ENCODE measurements at regions not wholly inside any gene's neighbourhood (a gene's known extent, or its start where the extent isn't known, plus 50 kb on each side); places are given as distances from the start of the nearest gene placed in this dataset.
"Not testable (repeated sequence)": the region's sequence is repeated elsewhere in the genome, so short reads cannot be mapped to it uniquely, and the experiment has no call there.

DNA sequence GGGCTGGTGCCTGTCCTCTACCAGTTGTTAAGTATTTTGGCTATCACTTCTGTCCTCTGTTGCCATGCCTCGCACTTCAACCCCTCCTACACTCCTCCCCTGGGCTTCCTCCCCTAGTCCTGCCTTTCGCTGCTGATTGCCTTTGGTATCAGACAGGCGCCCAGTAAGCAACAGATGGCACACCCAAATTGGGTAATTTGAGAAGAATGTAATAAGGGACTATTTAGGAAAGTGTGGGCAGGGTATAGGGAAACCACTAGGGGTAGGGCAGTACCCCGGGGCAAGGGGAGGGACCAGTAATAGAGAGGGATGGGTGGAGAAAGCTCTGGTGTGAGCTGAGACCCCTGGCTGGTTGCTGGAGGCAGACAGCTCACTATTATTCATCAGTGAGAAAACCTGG, 172.7 kb upstream of the USP9X start:
- DNase-seq (no peak), ATAC-seq (ENCODE audit: low FRiP score) (no peak)
- intact Hi-C loops (cut with DNase I), result no loop called here
- Histone ChIP-seq H3K27ac (ENCODE audit: low read depth in 1 of 2, low read length in 2 of 2) (no peak overlapping the region), H3K9me3 (ENCODE audit: control insufficient read depth, low read length) (no peaks in the 10 kb centered on the region), H3K27me3 (ENCODE audit: control insufficient read depth in 1 of 2, insufficient read depth in 2 of 2, low read length in 1 of 2) (no peaks in the 10 kb centered on the region), H3K4me1 (ENCODE audit: control insufficient read depth in 1 of 2, insufficient read depth in 2 of 2, low read length in 2 of 2) (no peaks in the 10 kb centered on the region), H3K36me3 (ENCODE audit: control insufficient read depth in 1 of 2, insufficient read depth in 2 of 2, low read length in 1 of 2) (no peaks in the 10 kb centered on the region), H3K4me3 (ENCODE audit: low read length in 2 of 2) (no peak overlapping the region)
- WGBS, 2 donors, result 75 to 84% methylated on average over 4 of the region's 4 CpGs

DNA sequence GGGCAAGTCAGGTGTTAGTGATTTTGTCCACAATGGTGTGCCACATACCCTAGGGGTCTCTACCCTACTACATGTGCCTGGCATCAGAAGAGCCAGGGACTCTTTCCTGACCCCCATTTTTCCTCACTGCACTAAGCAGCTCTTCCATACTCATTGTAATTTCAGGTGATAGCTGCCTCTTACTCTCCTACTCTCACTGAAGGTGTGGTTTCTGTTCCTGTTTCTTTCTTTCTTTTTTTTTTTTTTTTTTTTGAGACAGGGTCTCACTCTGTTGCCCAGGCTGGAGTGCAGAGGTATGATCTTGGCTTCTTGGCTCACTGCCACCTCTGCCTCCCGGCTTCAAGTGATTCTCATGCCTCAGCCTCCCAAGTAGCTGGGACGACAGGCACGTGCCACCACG, 164.9 kb upstream of the USP9X start:
- WGBS, 2 donors, result 93 to 94% methylated on average over 4 of the region's 4 CpGs
- intact Hi-C loops (cut with DNase I), result no loop called here

DNA sequence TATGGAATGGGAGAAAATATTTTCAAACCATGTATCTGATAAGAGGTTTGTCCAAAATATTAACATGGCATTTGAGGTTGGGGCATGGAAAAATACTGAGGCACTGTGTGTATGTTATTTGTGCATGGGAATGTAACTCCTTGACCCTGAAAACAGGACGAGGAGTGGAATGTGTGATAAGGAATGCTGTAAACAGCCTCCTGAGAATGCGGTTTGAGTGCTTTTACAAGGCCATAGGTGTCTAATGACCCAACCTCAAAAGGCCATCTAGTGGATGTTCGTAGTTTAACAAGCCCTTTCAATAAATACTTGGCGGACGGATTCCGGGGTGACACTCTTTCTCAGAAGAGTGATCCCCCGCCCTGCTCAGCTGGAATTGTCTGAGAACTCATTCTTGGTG, 162.9 kb upstream of the USP9X start:
- no peaks in the 10 kb centered on the region for H3K36me3 ChIP-seq (ENCODE audit: control insufficient read depth in 1 of 2, insufficient read depth in 2 of 2, low read length in 1 of 2)
- DNase-seq, result no peak
- no peaks in the 10 kb centered on the region for H3K4me1 ChIP-seq (ENCODE audit: control insufficient read depth in 1 of 2, insufficient read depth in 2 of 2, low read length in 2 of 2)
- ATAC-seq (ENCODE audit: low FRiP score), result no peak
- 29 to 50% methylated on average over 7 of the region's 7 CpGs for WGBS, 2 donors
- no peak overlapping the region for H3K27ac ChIP-seq (ENCODE audit: low read depth in 1 of 2, low read length in 2 of 2)
- intact Hi-C loops (cut with DNase I), result no loop called here
- H3K9me3 ChIP-seq (ENCODE audit: control insufficient read depth, low read length), result no peaks in the 10 kb centered on the region
- H3K4me3 ChIP-seq (ENCODE audit: low read length in 2 of 2), result no peak overlapping the region
- no peaks in the 10 kb centered on the region for H3K27me3 ChIP-seq (ENCODE audit: control insufficient read depth in 1 of 2, insufficient read depth in 2 of 2, low read length in 1 of 2)

More for the DNA sequence above, 164.9 kb upstream of the USP9X start:
- no peaks in the 10 kb centered on the region for H3K4me1 ChIP-seq (ENCODE audit: control insufficient read depth in 1 of 2, insufficient read depth in 2 of 2, low read length in 2 of 2)
- DNase-seq (no peak), ATAC-seq (ENCODE audit: low FRiP score) (no peak)
- H3K27ac ChIP-seq (ENCODE audit: low read depth in 1 of 2, low read length in 2 of 2), result no peak overlapping the region
- H3K36me3 ChIP-seq (ENCODE audit: control insufficient read depth in 1 of 2, insufficient read depth in 2 of 2, low read length in 1 of 2), result no peaks in the 10 kb centered on the region
- H3K4me3 ChIP-seq (ENCODE audit: low read length in 2 of 2), result no peak overlapping the region
- no peaks in the 10 kb centered on the region for H3K27me3 ChIP-seq (ENCODE audit: control insufficient read depth in 1 of 2, insufficient read depth in 2 of 2, low read length in 1 of 2)
- H3K9me3 ChIP-seq (ENCODE audit: control insufficient read depth, low read length), result no peaks in the 10 kb centered on the region

DNA sequence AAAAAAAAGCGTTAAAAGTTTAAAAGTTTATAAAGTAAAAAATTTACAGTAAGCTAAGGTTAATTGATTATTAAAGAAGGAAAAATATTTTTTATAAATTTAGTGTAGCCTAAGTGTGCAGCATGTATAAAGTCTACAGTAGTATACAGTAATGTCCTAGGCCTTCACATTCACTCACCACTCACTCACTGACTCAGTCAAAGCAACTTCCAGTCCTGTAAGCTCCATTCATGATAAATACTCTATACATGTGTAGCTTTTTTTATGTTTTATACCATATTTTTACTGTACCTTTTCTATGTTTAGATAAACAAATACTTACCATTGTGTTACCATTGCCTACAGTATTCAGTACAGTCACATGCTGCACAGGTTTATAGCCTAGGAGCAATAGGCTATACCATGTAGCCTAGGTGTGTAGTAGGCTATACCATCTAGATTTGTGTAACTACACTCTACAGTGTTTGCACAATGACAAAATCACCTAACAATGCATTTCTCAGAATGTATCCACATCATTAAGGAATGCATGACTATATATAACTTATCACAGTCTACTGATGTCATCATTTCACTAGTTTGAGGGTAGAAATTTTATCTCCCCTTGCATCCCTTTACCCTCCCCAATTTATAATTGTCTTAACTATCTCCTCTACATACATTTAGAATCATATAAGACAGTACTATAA, 158.4 kb upstream of the USP9X start:
- H3K4me1 ChIP-seq (ENCODE audit: control insufficient read depth in 1 of 2, insufficient read depth in 2 of 2, low read length in 2 of 2); DNase-seq; H3K27me3 ChIP-seq (ENCODE audit: control insufficient read depth in 1 of 2, insufficient read depth in 2 of 2, low read length in 1 of 2); H3K36me3 ChIP-seq (ENCODE audit: control insufficient read depth in 1 of 2, insufficient read depth in 2 of 2, low read length in 1 of 2); H3K27ac ChIP-seq (ENCODE audit: low read depth in 1 of 2, low read length in 2 of 2); ATAC-seq (ENCODE audit: low FRiP score); intact Hi-C loops (cut with DNase I); H3K9me3 ChIP-seq (ENCODE audit: control insufficient read depth, low read length); H3K4me3 ChIP-seq (ENCODE audit: low read length in 2 of 2): not testable (repeated sequence)
- 94 to 96% methylated on average over 1 of the region's 1 CpG for WGBS, 2 donors

DNA sequence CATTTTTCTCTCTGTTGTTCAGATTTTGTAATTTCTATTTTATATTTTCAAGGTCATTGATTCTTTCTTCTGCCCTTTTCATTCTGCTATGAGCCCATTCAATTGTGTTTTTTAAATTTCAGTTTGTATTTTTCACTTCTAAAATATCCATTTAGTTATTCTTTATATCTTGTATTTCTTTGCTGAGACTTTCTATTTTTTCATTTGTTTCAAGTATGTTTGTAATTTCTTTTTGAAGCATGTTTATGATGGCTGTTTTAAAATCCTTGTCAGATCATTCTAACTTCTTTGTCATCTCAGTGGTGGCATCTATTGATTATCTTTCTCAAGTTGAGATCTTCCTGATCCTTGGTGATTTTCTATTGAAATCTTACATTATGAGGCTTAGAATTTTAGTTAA, 157.2 kb upstream of the USP9X start:
- Histone ChIP-seq H3K36me3 (ENCODE audit: control insufficient read depth in 1 of 2, insufficient read depth in 2 of 2, low read length in 1 of 2) (no peaks in the 10 kb centered on the region), H3K4me1 (ENCODE audit: control insufficient read depth in 1 of 2, insufficient read depth in 2 of 2, low read length in 2 of 2) (no peaks in the 10 kb centered on the region), H3K4me3 (ENCODE audit: low read length in 2 of 2) (no peak overlapping the region), H3K27ac (ENCODE audit: low read depth in 1 of 2, low read length in 2 of 2) (no peak overlapping the region), H3K27me3 (ENCODE audit: control insufficient read depth in 1 of 2, insufficient read depth in 2 of 2, low read length in 1 of 2) (no peaks in the 10 kb centered on the region), H3K9me3 (ENCODE audit: control insufficient read depth, low read length) (no peaks in the 10 kb centered on the region)
- ATAC-seq (ENCODE audit: low FRiP score), result no peak
- intact Hi-C loops (cut with DNase I), result no loop called here
- DNase-seq, result no peak

DNA sequence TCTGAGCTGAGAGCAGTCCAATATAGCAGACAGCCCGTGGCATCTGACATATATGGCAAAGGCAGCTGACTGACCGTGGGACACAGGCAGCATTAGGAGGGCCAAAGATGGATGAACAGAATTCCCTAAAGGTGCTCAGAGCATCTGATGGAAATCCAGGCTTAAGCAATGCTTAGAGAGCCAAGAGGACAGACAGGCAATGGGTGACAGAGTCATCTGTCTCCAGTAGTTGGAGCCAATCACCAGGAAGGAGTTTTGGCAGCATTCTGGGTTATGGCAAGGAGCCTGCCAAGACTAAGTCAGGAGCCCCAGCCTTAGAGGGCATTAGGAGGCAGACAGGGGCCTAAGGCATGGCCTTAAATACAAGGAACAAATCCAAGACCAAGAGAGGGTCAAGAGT, 153.3 kb upstream of the USP9X start:
- no peaks in the 10 kb centered on the region for H3K4me1 ChIP-seq (ENCODE audit: control insufficient read depth in 1 of 2, insufficient read depth in 2 of 2, low read length in 2 of 2)
- H3K27ac ChIP-seq (ENCODE audit: low read depth in 1 of 2, low read length in 2 of 2), result no peak overlapping the region
- ATAC-seq (ENCODE audit: low FRiP score) (peak; percentile 17), DNase-seq (no peak)
- 56 to 63% methylated on average over 2 of the region's 2 CpGs for WGBS, 2 donors
- intact Hi-C loops (cut with DNase I), result no loop called here
- H3K9me3 ChIP-seq (ENCODE audit: control insufficient read depth, low read length), result no peaks in the 10 kb centered on the region
- no peaks in the 10 kb centered on the region for H3K27me3 ChIP-seq (ENCODE audit: control insufficient read depth in 1 of 2, insufficient read depth in 2 of 2, low read length in 1 of 2)
- no peak overlapping the region for H3K4me3 ChIP-seq (ENCODE audit: low read length in 2 of 2)
- H3K36me3 ChIP-seq (ENCODE audit: control insufficient read depth in 1 of 2, insufficient read depth in 2 of 2, low read length in 1 of 2), result no peaks in the 10 kb centered on the region

DNA sequence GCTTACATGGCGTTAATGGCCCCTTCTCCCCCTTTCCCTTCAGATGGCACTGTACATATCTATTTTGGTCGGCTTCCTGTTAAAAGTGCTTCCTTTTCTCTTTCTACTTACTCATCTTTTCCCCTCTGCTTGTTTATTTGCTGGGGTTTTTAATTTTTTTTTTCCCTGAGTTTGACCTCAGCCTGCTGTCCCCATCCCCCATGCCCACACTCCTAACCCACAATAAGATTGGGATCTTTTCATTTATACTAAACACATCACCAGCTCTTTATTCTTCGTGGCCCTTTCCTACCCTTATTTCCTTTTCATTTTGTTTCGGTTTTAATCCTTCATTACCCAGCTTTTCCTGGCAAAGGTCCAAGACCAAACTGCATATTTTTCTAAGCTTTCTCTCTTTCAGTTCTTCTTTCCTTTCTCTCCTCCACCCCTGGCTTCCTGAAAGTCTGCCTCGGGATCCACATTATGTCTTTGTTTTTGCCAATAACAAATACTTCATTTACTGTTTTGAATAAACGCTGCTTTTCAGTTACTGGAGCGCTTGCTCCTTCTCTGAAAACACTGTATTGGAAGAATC, 152.0 kb upstream of the USP9X start:
- 15 to 33% methylated on average over 7 of the region's 7 CpGs for WGBS, 2 donors
- ATAC-seq (ENCODE audit: low FRiP score) (no peak), DNase-seq (no peak)
- intact Hi-C loops (cut with DNase I), result no loop called here
- Histone ChIP-seq H3K4me1 (ENCODE audit: control insufficient read depth in 1 of 2, insufficient read depth in 2 of 2, low read length in 2 of 2) (no peaks in the 10 kb centered on the region), H3K27ac (ENCODE audit: low read depth in 1 of 2, low read length in 2 of 2) (no peak overlapping the region), H3K36me3 (ENCODE audit: control insufficient read depth in 1 of 2, insufficient read depth in 2 of 2, low read length in 1 of 2) (no peaks in the 10 kb centered on the region), H3K27me3 (ENCODE audit: control insufficient read depth in 1 of 2, insufficient read depth in 2 of 2, low read length in 1 of 2) (no peaks in the 10 kb centered on the region), H3K4me3 (ENCODE audit: low read length in 2 of 2) (peak overlapping the region; percentile 5 to 59), H3K9me3 (ENCODE audit: control insufficient read depth, low read length) (no peaks in the 10 kb centered on the region)

DNA sequence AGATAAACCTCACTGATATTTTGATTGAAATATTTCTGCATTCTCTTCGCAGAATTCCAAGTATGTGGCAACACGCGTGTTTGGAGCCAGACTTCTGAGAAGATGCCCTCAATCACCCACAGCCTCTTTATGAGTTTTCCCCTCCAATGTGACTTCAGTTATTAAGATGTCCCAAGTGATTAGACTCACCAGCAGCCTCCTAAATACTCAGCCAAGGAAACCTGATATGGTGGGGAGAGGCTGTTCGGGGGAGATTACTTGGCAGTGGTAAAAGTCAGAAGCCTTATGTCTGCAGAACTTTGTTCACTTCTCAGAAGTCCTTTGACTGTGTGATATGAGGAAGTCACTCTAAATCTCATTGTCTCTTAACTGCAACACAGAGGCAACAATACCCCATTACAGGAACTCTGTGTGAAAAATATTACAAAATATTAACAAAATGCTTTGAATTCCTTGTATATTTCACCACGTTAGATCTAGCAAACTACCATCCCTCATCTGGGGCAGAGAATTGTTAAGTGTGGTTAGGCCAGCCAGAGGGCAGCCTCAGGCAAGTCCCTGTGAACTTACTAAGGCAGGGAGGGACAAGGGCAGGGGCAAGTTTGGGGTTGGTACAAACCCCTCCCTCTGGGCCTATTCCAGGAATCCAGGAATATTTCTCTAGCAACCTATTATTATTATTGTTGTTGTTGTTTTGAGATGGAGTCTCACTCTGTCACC, 151.4 kb upstream of the USP9X start:
- no peak overlapping the region for H3K27ac ChIP-seq (ENCODE audit: low read depth in 1 of 2, low read length in 2 of 2)
- peak; percentile 53 for ATAC-seq (ENCODE audit: low FRiP score)
- no peak for DNase-seq
- H3K27me3 ChIP-seq (ENCODE audit: control insufficient read depth in 1 of 2, insufficient read depth in 2 of 2, low read length in 1 of 2), result no peaks in the 10 kb centered on the region
- 0 to 27% methylated on average over 5 of the region's 5 CpGs for WGBS, 2 donors
- intact Hi-C loops (cut with DNase I), result no loop called here
- H3K9me3 ChIP-seq (ENCODE audit: control insufficient read depth, low read length), result no peaks in the 10 kb centered on the region
- H3K4me3 ChIP-seq (ENCODE audit: low read length in 2 of 2), result peak overlapping the region; percentile 5 to 59
- no peaks in the 10 kb centered on the region for H3K4me1 ChIP-seq (ENCODE audit: control insufficient read depth in 1 of 2, insufficient read depth in 2 of 2, low read length in 2 of 2)
- H3K36me3 ChIP-seq (ENCODE audit: control insufficient read depth in 1 of 2, insufficient read depth in 2 of 2, low read length in 1 of 2), result no peaks in the 10 kb centered on the region

DNA sequence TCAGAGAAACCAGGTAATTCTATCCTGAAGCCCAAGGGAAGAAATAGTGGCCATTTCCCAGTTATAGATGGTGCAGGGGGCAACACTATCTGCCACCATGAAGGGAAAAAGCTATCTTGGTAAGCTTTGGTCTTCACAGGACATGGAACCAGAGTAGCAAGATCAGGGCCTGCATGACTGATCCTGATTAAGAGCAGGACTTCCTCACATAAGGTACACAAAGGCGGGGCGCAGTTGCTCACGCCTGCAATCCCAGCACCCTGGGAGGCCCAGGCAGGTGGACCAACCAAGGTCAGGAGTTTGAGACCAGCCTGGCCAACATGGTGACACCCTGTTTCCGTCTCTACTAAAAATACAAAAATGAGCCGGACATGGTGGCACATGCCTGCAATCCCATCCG, 148.4 kb upstream of the USP9X start:
- Histone ChIP-seq H3K36me3 (ENCODE audit: control insufficient read depth in 1 of 2, insufficient read depth in 2 of 2, low read length in 1 of 2) (no peaks in the 10 kb centered on the region), H3K27me3 (ENCODE audit: control insufficient read depth in 1 of 2, insufficient read depth in 2 of 2, low read length in 1 of 2) (no peaks in the 10 kb centered on the region), H3K4me1 (ENCODE audit: control insufficient read depth in 1 of 2, insufficient read depth in 2 of 2, low read length in 2 of 2) (no peaks in the 10 kb centered on the region), H3K27ac (ENCODE audit: low read depth in 1 of 2, low read length in 2 of 2) (no peak overlapping the region), H3K4me3 (ENCODE audit: low read length in 2 of 2) (no peak overlapping the region), H3K9me3 (ENCODE audit: control insufficient read depth, low read length) (no peaks in the 10 kb centered on the region)
- DNase-seq (no peak), ATAC-seq (ENCODE audit: low FRiP score) (no peak)
- WGBS, 2 donors, result 94 to 98% methylated on average over 6 of the region's 6 CpGs
- intact Hi-C loops (cut with DNase I), result no loop called here
